ENCODE measurements at regions not wholly inside any gene's neighbourhood (a gene's known extent, or its start where the extent isn't known, plus 50 kb on each side); places are given as distances from the start of the nearest gene placed in this dataset.

GRCh38 chr19:31709476-31709875, 360.2 kb upstream of the TSHZ3 start:
- Histone ChIP-seq H3K9ac (ENCODE audit: low read length) (no peak overlapping the region), H3K4me3 (ENCODE audit: low read depth, low read length) (no peak overlapping the region), H3K36me3 (ENCODE audit: control insufficient read depth, insufficient read depth, low read length) (no peaks in the 10 kb centered on the region), H3K9me3 (ENCODE audit: control insufficient read depth, insufficient read depth, low read depth, low read length) (no peaks in the 10 kb centered on the region), H3K4me1 (ENCODE audit: control insufficient read depth, insufficient read depth, low read length) (no peaks in the 10 kb centered on the region), H3K27ac (ENCODE audit: low read depth, low read length) (no peak overlapping the region), H3K27me3 (ENCODE audit: control insufficient read depth, insufficient read depth, low read length) (no peaks in the 10 kb centered on the region)

- Histone ChIP-seq H3K27ac (ENCODE audit: low read depth, low read length) (no peak overlapping the region), H3K4me1 (ENCODE audit: control insufficient read depth, insufficient read depth, low read length) (no peaks in the 10 kb centered on the region), H3K9me3 (ENCODE audit: control insufficient read depth, insufficient read depth, low read depth, low read length) (no peaks in the 10 kb centered on the region), H3K4me3 (ENCODE audit: low read depth, low read length) (no peak overlapping the region), H3K27me3 (ENCODE audit: control insufficient read depth, insufficient read depth, low read length) (no peaks in the 10 kb centered on the region), H3K36me3 (ENCODE audit: control insufficient read depth, insufficient read depth, low read length) (no peaks in the 10 kb centered on the region), H3K9ac (ENCODE audit: low read length) (no peak overlapping the region)
Measured at GRCh38 chr19:31715249-31715945, 366.2 kb upstream of the TSHZ3 start.

GRCh38 chr19:31716826-31717225, 367.6 kb upstream of the TSHZ3 start:
- Histone ChIP-seq H3K9me3 (ENCODE audit: control insufficient read depth, insufficient read depth, low read depth, low read length) (no peaks in the 10 kb centered on the region), H3K4me1 (ENCODE audit: control insufficient read depth, insufficient read depth, low read length) (no peaks in the 10 kb centered on the region), H3K27ac (ENCODE audit: low read depth, low read length) (no peak overlapping the region), H3K4me3 (ENCODE audit: low read depth, low read length) (no peak overlapping the region), H3K9ac (ENCODE audit: low read length) (no peak overlapping the region), H3K27me3 (ENCODE audit: control insufficient read depth, insufficient read depth, low read length) (no peaks in the 10 kb centered on the region), H3K36me3 (ENCODE audit: control insufficient read depth, insufficient read depth, low read length) (no peaks in the 10 kb centered on the region)

DNA sequence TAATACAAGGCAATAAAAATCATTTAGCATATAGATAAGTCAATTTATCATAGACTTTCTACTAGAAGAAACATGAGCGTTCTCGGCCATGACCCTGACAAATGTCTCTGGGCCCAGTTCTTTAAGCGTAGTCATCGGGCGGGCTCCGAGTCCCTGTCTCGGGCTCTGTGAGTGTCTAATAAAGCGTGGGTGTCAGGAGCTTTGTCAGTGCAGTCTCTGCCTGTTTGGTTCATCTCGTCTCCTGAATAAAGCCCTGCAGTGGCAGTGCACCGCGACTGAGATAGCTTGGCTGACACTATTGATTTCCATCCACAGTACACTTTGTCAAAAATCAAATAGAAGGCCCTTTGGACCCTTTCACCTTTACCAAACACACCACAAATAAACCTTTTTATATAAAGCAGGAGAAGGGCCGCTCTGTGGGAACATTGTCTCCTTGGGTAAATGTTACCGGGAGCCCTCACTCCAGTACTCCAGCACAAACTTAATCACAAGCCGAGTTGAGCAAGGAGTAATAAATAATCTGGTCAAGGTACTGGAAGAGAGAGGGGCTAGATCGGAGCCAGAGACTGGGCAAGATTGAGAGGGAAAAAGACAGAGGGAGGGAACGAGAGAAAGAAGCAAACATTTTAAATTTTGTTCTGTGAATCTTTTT, 368.2 kb upstream of the TSHZ3 start:
- Histone ChIP-seq H3K9me3 (ENCODE audit: control insufficient read depth, insufficient read depth, low read depth, low read length) (0 out of 2 replicates have a peak, but pooled peaks cover 2% of the 10 kb centered on the region), H3K36me3 (ENCODE audit: control insufficient read depth, insufficient read depth, low read length) (no peaks in the 10 kb centered on the region), H3K4me3 (ENCODE audit: low read depth, low read length) (no peak overlapping the region), H3K27ac (ENCODE audit: low read depth, low read length) (no peak overlapping the region), H3K4me1 (ENCODE audit: control insufficient read depth, insufficient read depth, low read length) (no peaks in the 10 kb centered on the region), H3K9ac (ENCODE audit: low read length) (no peak overlapping the region), H3K27me3 (ENCODE audit: control insufficient read depth, insufficient read depth, low read length) (no peaks in the 10 kb centered on the region)

DNA sequence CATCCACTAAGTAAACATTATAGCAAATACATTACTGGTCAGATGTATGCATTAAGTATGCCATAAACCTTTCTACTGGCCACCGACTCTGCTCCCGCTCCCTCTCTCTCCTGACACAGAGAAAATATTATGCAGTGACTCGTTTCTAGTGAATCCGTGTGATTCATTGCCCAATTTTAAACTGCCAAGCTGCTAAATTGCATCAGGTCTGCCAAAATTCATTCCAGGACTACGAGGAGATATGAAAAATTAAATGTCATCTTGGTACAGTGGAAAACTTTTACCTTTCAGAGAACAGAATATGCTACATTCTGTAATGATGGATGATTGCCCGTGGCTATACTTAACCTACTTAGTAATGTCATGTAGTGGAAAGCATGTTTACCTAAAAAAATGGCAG, 368.8 kb upstream of the TSHZ3 start:
- 0 out of 2 replicates have a peak, but pooled peaks cover 3% of the 10 kb centered on the region for H3K9me3 ChIP-seq (ENCODE audit: control insufficient read depth, insufficient read depth, low read depth, low read length)
- H3K4me1 ChIP-seq (ENCODE audit: control insufficient read depth, insufficient read depth, low read length), result no peaks in the 10 kb centered on the region
- no peak overlapping the region for H3K9ac ChIP-seq (ENCODE audit: low read length)
- no peaks in the 10 kb centered on the region for H3K36me3 ChIP-seq (ENCODE audit: control insufficient read depth, insufficient read depth, low read length)
- H3K4me3 ChIP-seq (ENCODE audit: low read depth, low read length), result no peak overlapping the region
- H3K27me3 ChIP-seq (ENCODE audit: control insufficient read depth, insufficient read depth, low read length), result no peaks in the 10 kb centered on the region
- H3K27ac ChIP-seq (ENCODE audit: low read depth, low read length), result no peak overlapping the region

- H3K4me1 ChIP-seq (ENCODE audit: control insufficient read depth, insufficient read depth, low read length), result no peaks in the 10 kb centered on the region
- 0 out of 2 replicates have a peak, but pooled peaks cover 3% of the 10 kb centered on the region for H3K9me3 ChIP-seq (ENCODE audit: control insufficient read depth, insufficient read depth, low read depth, low read length)
- H3K27me3 ChIP-seq (ENCODE audit: control insufficient read depth, insufficient read depth, low read length), result no peaks in the 10 kb centered on the region
- no peaks in the 10 kb centered on the region for H3K36me3 ChIP-seq (ENCODE audit: control insufficient read depth, insufficient read depth, low read length)
- no peak overlapping the region for H3K4me3 ChIP-seq (ENCODE audit: low read depth, low read length)
- H3K9ac ChIP-seq (ENCODE audit: low read length), result no peak overlapping the region
- H3K27ac ChIP-seq (ENCODE audit: low read depth, low read length), result no peak overlapping the region
Measured at GRCh38 chr19:31718898-31719297, 369.7 kb upstream of the TSHZ3 start.

- H3K27me3 ChIP-seq (ENCODE audit: control insufficient read depth, insufficient read depth, low read length), result no peaks in the 10 kb centered on the region
- peaks cover 7% of the 10 kb centered on the region; the same call in 1 of the 2 replicates for H3K9me3 ChIP-seq (ENCODE audit: control insufficient read depth, insufficient read depth, low read depth, low read length)
- H3K27ac ChIP-seq (ENCODE audit: low read depth, low read length), result no peak overlapping the region
- H3K9ac ChIP-seq (ENCODE audit: low read length), result no peak overlapping the region
- no peaks in the 10 kb centered on the region for H3K36me3 ChIP-seq (ENCODE audit: control insufficient read depth, insufficient read depth, low read length)
- no peak overlapping the region for H3K4me3 ChIP-seq (ENCODE audit: low read depth, low read length)
- peaks cover 7% of the 10 kb centered on the region; the same call in 1 of the 2 replicates for H3K4me1 ChIP-seq (ENCODE audit: control insufficient read depth, insufficient read depth, low read length)
Measured at GRCh38 chr19:31723101-31723500, 373.9 kb upstream of the TSHZ3 start.

- Histone ChIP-seq H3K4me1 (ENCODE audit: control insufficient read depth, insufficient read depth, low read length) (peaks cover 7% of the 10 kb centered on the region; the same call in 1 of the 2 replicates), H3K27ac (ENCODE audit: low read depth, low read length) (0 out of 2 replicates have a peak overlapping the region, but pooled peaks have one; percentile 26), H3K36me3 (ENCODE audit: control insufficient read depth, insufficient read depth, low read length) (no peaks in the 10 kb centered on the region), H3K9me3 (ENCODE audit: control insufficient read depth, insufficient read depth, low read depth, low read length) (peaks cover 7% of the 10 kb centered on the region; the same call in 1 of the 2 replicates), H3K9ac (ENCODE audit: low read length) (no peak overlapping the region), H3K27me3 (ENCODE audit: control insufficient read depth, insufficient read depth, low read length) (no peaks in the 10 kb centered on the region), H3K4me3 (ENCODE audit: low read depth, low read length) (no peak overlapping the region)
Measured at GRCh38 chr19:31725051-31725450, 375.8 kb upstream of the TSHZ3 start.

GRCh38 chr19:31727536-31727935, 378.3 kb upstream of the TSHZ3 start:
- H3K36me3 ChIP-seq (ENCODE audit: control insufficient read depth, insufficient read depth, low read length), result no peaks in the 10 kb centered on the region
- no peak overlapping the region for H3K27ac ChIP-seq (ENCODE audit: low read depth, low read length)
- H3K9me3 ChIP-seq (ENCODE audit: control insufficient read depth, insufficient read depth, low read depth, low read length), result peaks cover 4% of the 10 kb centered on the region; the same call in 1 of the 2 replicates
- H3K4me1 ChIP-seq (ENCODE audit: control insufficient read depth, insufficient read depth, low read length), result peaks cover 7% of the 10 kb centered on the region; the same call in 1 of the 2 replicates
- H3K4me3 ChIP-seq (ENCODE audit: low read depth, low read length), result no peak overlapping the region
- no peak overlapping the region for H3K9ac ChIP-seq (ENCODE audit: low read length)
- no peaks in the 10 kb centered on the region for H3K27me3 ChIP-seq (ENCODE audit: control insufficient read depth, insufficient read depth, low read length)

GRCh38 chr19:31730270-31730669, 381.0 kb upstream of the TSHZ3 start:
- H3K9me3 ChIP-seq (ENCODE audit: control insufficient read depth, insufficient read depth, low read depth, low read length), result no peaks in the 10 kb centered on the region
- H3K4me3 ChIP-seq (ENCODE audit: low read depth, low read length), result no peak overlapping the region
- H3K36me3 ChIP-seq (ENCODE audit: control insufficient read depth, insufficient read depth, low read length), result no peaks in the 10 kb centered on the region
- H3K4me1 ChIP-seq (ENCODE audit: control insufficient read depth, insufficient read depth, low read length), result 0 out of 2 replicates have a peak, but pooled peaks cover 2% of the 10 kb centered on the region
- H3K27ac ChIP-seq (ENCODE audit: low read depth, low read length), result no peak overlapping the region
- no peaks in the 10 kb centered on the region for H3K27me3 ChIP-seq (ENCODE audit: control insufficient read depth, insufficient read depth, low read length)
- no peak overlapping the region for H3K9ac ChIP-seq (ENCODE audit: low read length)

DNA sequence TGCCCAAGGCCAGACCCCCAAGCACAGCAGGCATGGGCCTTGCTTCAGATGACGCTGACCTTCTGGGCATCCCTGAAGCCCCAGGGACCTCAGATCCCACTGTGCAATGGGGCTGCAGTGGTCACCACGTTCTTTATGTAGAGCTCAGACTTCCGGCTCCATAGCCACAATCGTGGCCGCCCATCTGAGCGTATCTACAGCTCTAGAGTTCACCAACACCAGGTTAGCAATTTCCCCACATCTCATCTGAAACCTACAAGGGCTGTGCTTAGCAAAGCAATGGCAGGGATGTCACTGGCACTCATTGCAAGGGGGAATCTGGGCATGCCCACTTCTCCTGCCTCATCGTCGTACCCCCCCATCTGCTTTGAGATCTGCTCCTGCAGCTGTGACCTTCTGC, 384.4 kb upstream of the TSHZ3 start:
- no peak overlapping the region for H3K4me3 ChIP-seq (ENCODE audit: low read depth, low read length)
- H3K4me1 ChIP-seq (ENCODE audit: control insufficient read depth, insufficient read depth, low read length), result no peaks in the 10 kb centered on the region
- H3K9ac ChIP-seq (ENCODE audit: low read length), result no peak overlapping the region
- H3K27me3 ChIP-seq (ENCODE audit: control insufficient read depth, insufficient read depth, low read length), result no peaks in the 10 kb centered on the region
- H3K9me3 ChIP-seq (ENCODE audit: control insufficient read depth, insufficient read depth, low read depth, low read length), result no peaks in the 10 kb centered on the region
- H3K27ac ChIP-seq (ENCODE audit: low read depth, low read length), result no peak overlapping the region
- no peaks in the 10 kb centered on the region for H3K36me3 ChIP-seq (ENCODE audit: control insufficient read depth, insufficient read depth, low read length)

Measured in HUES6 (cell line).